HL-60 (cell line): ENCODE measurements at regions not wholly inside any gene's neighbourhood (a gene's known extent, or its start where the extent isn't known, plus 50 kb on each side); places are given as distances from the start of the nearest gene placed in this dataset.

ENCODE experiments used
- GABPA ChIP-seq: IDR thresholded peaks from 2 replicates; pipeline ENCODE4 v1.6.1; 2012; ENCODE audit warnings: low read depth
- POLR2AphosphoS5 ChIP-seq: IDR thresholded peaks from 2 replicates; pipeline ENCODE4 v1.6.1; 2012; ENCODE audit warnings: low read depth
- SPI1 ChIP-seq: IDR thresholded peaks from 2 replicates; pipeline ENCODE4 v1.6.1; 2012; ENCODE audit warnings: low read depth, mild to moderate bottlenecking, borderline replicate concordance
- TF ChIP-seq, protein P1 (sequence below): IDR thresholded peaks from one replicate; pipeline ENCODE4 v1.5.1; 2011; ENCODE audit warnings: low read length, control low read depth, inconsistent platforms; ENCODE audit not compliant: insufficient read depth
- TF ChIP-seq, protein P2 (sequence below): IDR thresholded peaks from 2 replicates; pipeline ENCODE4 v1.6.1; 2012; ENCODE audit warnings: low read depth; ENCODE audit not compliant: insufficient replicate concordance

DNA sequence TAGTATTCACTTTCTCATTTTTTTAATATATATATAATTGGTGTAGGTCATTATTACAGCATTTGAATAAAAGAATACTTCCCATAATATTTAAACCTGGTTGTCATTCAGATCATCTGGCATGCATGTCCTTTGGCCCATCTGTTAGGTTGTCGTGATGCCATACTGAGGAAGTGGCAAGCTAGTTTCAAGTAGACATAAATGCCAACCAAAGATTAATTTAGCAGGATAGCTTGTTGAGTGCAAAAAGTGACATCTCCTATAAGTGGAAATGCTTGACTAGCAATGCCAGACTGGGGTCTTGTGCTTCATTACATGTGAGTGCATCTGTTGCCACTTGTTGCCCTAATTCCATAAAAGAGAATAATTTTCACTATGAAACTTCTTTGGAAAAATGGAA, 1044.7 kb downstream of the GRIK2 start:
- TF ChIP-seq POLR2AphosphoS5 (no peak), GABPA (no peak), SPI1 (no peak)
- TF ChIP-seq, protein P1, sequence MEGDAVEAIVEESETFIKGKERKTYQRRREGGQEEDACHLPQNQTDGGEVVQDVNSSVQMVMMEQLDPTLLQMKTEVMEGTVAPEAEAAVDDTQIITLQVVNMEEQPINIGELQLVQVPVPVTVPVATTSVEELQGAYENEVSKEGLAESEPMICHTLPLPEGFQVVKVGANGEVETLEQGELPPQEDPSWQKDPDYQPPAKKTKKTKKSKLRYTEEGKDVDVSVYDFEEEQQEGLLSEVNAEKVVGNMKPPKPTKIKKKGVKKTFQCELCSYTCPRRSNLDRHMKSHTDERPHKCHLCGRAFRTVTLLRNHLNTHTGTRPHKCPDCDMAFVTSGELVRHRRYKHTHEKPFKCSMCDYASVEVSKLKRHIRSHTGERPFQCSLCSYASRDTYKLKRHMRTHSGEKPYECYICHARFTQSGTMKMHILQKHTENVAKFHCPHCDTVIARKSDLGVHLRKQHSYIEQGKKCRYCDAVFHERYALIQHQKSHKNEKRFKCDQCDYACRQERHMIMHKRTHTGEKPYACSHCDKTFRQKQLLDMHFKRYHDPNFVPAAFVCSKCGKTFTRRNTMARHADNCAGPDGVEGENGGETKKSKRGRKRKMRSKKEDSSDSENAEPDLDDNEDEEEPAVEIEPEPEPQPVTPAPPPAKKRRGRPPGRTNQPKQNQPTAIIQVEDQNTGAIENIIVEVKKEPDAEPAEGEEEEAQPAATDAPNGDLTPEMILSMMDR: no peak
- TF ChIP-seq, protein P2, sequence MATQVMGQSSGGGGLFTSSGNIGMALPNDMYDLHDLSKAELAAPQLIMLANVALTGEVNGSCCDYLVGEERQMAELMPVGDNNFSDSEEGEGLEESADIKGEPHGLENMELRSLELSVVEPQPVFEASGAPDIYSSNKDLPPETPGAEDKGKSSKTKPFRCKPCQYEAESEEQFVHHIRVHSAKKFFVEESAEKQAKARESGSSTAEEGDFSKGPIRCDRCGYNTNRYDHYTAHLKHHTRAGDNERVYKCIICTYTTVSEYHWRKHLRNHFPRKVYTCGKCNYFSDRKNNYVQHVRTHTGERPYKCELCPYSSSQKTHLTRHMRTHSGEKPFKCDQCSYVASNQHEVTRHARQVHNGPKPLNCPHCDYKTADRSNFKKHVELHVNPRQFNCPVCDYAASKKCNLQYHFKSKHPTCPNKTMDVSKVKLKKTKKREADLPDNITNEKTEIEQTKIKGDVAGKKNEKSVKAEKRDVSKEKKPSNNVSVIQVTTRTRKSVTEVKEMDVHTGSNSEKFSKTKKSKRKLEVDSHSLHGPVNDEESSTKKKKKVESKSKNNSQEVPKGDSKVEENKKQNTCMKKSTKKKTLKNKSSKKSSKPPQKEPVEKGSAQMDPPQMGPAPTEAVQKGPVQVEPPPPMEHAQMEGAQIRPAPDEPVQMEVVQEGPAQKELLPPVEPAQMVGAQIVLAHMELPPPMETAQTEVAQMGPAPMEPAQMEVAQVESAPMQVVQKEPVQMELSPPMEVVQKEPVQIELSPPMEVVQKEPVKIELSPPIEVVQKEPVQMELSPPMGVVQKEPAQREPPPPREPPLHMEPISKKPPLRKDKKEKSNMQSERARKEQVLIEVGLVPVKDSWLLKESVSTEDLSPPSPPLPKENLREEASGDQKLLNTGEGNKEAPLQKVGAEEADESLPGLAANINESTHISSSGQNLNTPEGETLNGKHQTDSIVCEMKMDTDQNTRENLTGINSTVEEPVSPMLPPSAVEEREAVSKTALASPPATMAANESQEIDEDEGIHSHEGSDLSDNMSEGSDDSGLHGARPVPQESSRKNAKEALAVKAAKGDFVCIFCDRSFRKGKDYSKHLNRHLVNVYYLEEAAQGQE: no peak
